ENCODE measurements at regions not wholly inside any gene's neighbourhood (a gene's known extent, or its start where the extent isn't known, plus 50 kb on each side); places are given as distances from the start of the nearest gene placed in this dataset.

- TF ChIP-seq CTCF (conservative IDR thresholded peaks at IDR 0.05; ENCODE audit: low read depth, low read length), result no peak
- no peak for DNase-seq (ENCODE audit: low read depth)
- H3K4me3 ChIP-seq (ENCODE audit: low read depth, low read length), result no peak overlapping the region
Measured at GRCh38 chr16:8194794-8195193, 395.5 kb downstream of the TMEM114 start.

GRCh38 chr16:8188841-8189240 lies 401.5 kb downstream of the TMEM114 start:
- no peak for TF ChIP-seq CTCF (conservative IDR thresholded peaks at IDR 0.05; ENCODE audit: low read depth, low read length)
- H3K4me3 ChIP-seq (ENCODE audit: low read depth, low read length), result no peak overlapping the region
- no peak for DNase-seq (ENCODE audit: low read depth)

- no peak for TF ChIP-seq CTCF (conservative IDR thresholded peaks at IDR 0.05; ENCODE audit: low read depth, low read length)
- no peak overlapping the region for H3K4me3 ChIP-seq (ENCODE audit: low read depth, low read length)
- no peak for DNase-seq (ENCODE audit: low read depth)
Measured at GRCh38 chr16:8187782-8188372, 402.4 kb downstream of the TMEM114 start.

GRCh38 chr16:8184854-8185253 lies 405.5 kb downstream of the TMEM114 start:
- H3K4me3 ChIP-seq (ENCODE audit: low read depth, low read length), result no peak overlapping the region
- TF ChIP-seq CTCF (conservative IDR thresholded peaks at IDR 0.05; ENCODE audit: low read depth, low read length), result no peak

GRCh38 chr16:8183176-8184099 lies 406.9 kb downstream of the TMEM114 start:
- DNase-seq (ENCODE audit: low read depth), result no peak

More at GRCh38 chr16:8184854-8185253, 405.5 kb downstream of the TMEM114 start:
- DNase-seq (ENCODE audit: low read depth), result no peak

GRCh38 chr16:8182761-8183160 lies 407.6 kb downstream of the TMEM114 start:
- H3K4me3 ChIP-seq (ENCODE audit: low read depth, low read length), result no peak overlapping the region
- DNase-seq (ENCODE audit: low read depth), result no peak
- no peak for TF ChIP-seq CTCF (conservative IDR thresholded peaks at IDR 0.05; ENCODE audit: low read depth, low read length)

More at GRCh38 chr16:8183176-8184099, 406.9 kb downstream of the TMEM114 start:
- no peak for TF ChIP-seq CTCF (conservative IDR thresholded peaks at IDR 0.05; ENCODE audit: low read depth, low read length)
- no peak overlapping the region for H3K4me3 ChIP-seq (ENCODE audit: low read depth, low read length)

Data from choroid plexus epithelial cell (primary cell).